Peyer's patch (tissue), 4 donors: ENCODE measurements at regions not wholly inside any gene's neighbourhood (a gene's known extent, or its start where the extent isn't known, plus 50 kb on each side); places are given as distances from the start of the nearest gene placed in this dataset.

Experiments
- DNase-seq, 3 donors: peaks; one replicate each; pipeline ENCODE4 v3.0.0-alpha.2; 2017 to 2019
- H3K27ac ChIP-seq, 4 donors: fragments of 200-600 bp; sonication (generic); one replicate each; pipeline ENCODE4 v1.5.1; 2016 to 2019
- H3K27me3 ChIP-seq, 2 donors: fragments of 200-600 bp; sonication (generic); one replicate each; pipeline ENCODE4 v1.5.1; 2019
- H3K36me3 ChIP-seq, 3 donors: fragments of 200-600 bp; sonication (generic); one replicate each; pipeline ENCODE4 v1.5.1; 2016 to 2019
- H3K4me1 ChIP-seq, 4 donors: fragments of 200-600 bp; sonication (generic); one replicate each; pipeline ENCODE4 v1.5.1; 2016 to 2019
- H3K4me3 ChIP-seq, 4 donors: fragments of 200-600 bp; sonication (generic); 1 replicate in 3 of 4; 2 replicates in 1 of 4; pipeline ENCODE4 v1.5.1; 2016 to 2019; ENCODE audit warnings: mild to moderate bottlenecking in 1 of 4
- H3K9me3 ChIP-seq, 4 donors: fragments of 200-600 bp; sonication (generic); one replicate each; pipeline ENCODE4 v1.5.1; 2016 to 2019; ENCODE audit warnings: mild to moderate bottlenecking in 1 of 4
- CTCF ChIP-seq, 6 experiments: fragments of 450-650 bp in 4 of 6; fragments of 200-600 bp in 2 of 6; sonication (generic) in 1 of 6; IDR thresholded peaks; one replicate each; pipeline ENCODE4 v1.5.1; 2017 to 2019; ENCODE audit warnings: antibody characterized with exemption in 6 of 6, mild to moderate bottlenecking in 3 of 6, moderate library complexity in 1 of 6
- POLR2A ChIP-seq, 2 donors: fragments of 450-650 bp; IDR thresholded peaks; one replicate each; pipeline ENCODE4 v1.5.1; 2017; ENCODE audit warnings: antibody characterized with exemption in 2 of 2, mild to moderate bottlenecking in 2 of 2, moderate library complexity in 2 of 2

DNA sequence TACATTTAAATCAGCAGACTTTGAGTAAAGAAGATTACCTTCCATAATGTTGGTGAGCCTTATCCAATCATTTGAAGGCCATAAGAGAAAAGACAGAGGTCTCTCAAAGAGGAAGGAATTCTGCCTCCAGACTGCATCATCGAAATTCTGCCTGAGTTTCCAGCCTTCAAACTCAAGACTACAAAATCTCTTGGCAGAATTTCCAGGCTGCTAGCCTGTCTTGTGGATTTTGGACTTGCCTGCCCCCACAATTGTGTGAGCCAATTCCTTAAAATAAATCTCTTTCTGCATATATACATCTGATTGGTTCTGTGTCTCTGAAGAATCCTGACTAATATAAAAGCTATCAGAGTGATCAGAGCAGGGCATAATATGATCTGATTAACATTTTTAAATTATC, 216.6 kb upstream of the CPHXL start:
- no peaks in the 10 kb centered on the region for H3K27me3 ChIP-seq
- H3K4me1 ChIP-seq = peaks cover 0 to 4% (median 0%) of the 10 kb centered on the region in 4 donors
- no peak overlapping the region for H3K4me3 ChIP-seq
- no peak for DNase-seq
- no peak overlapping the region for H3K27ac ChIP-seq
- no peaks in the 10 kb centered on the region for H3K36me3 ChIP-seq
- no peaks in the 10 kb centered on the region for H3K9me3 ChIP-seq
- TF ChIP-seq CTCF (IDR thresholded peaks at IDR 0.05) = no peak
- TF ChIP-seq POLR2A (IDR thresholded peaks at IDR 0.05) = no peak

DNA sequence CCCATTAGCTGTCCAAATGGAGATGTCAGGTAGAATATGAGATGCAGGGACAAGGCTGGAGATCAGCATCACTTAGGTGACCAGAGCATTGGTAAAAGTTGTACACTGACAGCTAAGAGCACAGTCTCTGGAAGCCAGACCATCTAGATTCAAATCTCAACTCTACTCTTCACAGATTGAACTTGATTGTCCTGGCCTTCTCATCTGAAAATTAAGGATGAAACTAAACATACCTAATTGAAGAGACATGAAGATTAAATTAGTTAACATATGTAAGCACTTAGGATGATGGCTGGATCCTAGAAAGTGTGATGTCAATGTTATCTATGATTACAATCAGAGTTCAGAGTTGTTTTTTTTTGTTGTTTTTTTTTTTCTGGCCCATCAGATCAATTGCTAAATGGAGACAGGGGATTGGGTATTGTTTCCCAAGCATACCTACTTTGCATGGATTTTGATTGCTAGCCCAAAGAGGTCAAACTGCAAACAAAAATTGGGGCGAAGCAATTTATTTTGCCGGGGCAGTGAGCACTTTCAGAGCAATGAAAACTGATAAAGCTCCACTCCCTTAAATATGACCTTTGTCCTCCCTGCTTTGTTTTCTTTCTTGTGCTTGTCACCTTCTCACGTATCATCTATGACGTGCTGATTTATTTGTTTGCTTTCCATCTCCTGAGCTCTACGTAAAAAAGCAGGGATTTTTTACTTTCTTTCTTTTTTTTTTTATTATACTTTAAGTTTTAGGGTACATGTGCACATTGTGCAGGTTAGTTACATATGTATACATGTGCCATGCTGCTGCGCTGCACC, 217.6 kb upstream of the CPHXL start:
- Histone ChIP-seq H3K9me3 (no peaks in the 10 kb centered on the region), H3K27ac (peak overlapping the region in 2 of 4 donors; percentile 20 to 43), H3K36me3 (no peaks in the 10 kb centered on the region), H3K4me1 (peaks cover 0 to 4% (median 0%) of the 10 kb centered on the region in 4 donors), H3K27me3 (no peaks in the 10 kb centered on the region), H3K4me3 (no peak overlapping the region)
- TF ChIP-seq POLR2A (IDR thresholded peaks at IDR 0.05) (no peak), CTCF (IDR thresholded peaks at IDR 0.05) (no peak)
- no peak for DNase-seq

- TF ChIP-seq CTCF (IDR thresholded peaks at IDR 0.05) (no peak), POLR2A (IDR thresholded peaks at IDR 0.05) (no peak)
- H3K4me3 ChIP-seq = no peak overlapping the region
- H3K4me1 ChIP-seq = peaks cover 0 to 4% (median 0%) of the 10 kb centered on the region in 4 donors
- no peak overlapping the region for H3K27ac ChIP-seq
- no peaks in the 10 kb centered on the region for H3K9me3 ChIP-seq
- no peaks in the 10 kb centered on the region for H3K27me3 ChIP-seq
- no peaks in the 10 kb centered on the region for H3K36me3 ChIP-seq
- no peak for DNase-seq
These were observed 219.7 kb upstream of the CPHXL start for GRCh38 chr16:75945916-75946457.

GRCh38 chr16:75947626-75948239, 221.4 kb upstream of the CPHXL start:
- no peak for TF ChIP-seq CTCF (IDR thresholded peaks at IDR 0.05)
- TF ChIP-seq POLR2A (IDR thresholded peaks at IDR 0.05) = no peak
- Histone ChIP-seq H3K4me3 (no peak overlapping the region), H3K4me1 (peaks cover 0 to 4% (median 0%) of the 10 kb centered on the region in 4 donors), H3K27me3 (no peaks in the 10 kb centered on the region), H3K36me3 (no peaks in the 10 kb centered on the region), H3K27ac (no peak overlapping the region), H3K9me3 (no peaks in the 10 kb centered on the region)
- DNase-seq = no peak

DNA sequence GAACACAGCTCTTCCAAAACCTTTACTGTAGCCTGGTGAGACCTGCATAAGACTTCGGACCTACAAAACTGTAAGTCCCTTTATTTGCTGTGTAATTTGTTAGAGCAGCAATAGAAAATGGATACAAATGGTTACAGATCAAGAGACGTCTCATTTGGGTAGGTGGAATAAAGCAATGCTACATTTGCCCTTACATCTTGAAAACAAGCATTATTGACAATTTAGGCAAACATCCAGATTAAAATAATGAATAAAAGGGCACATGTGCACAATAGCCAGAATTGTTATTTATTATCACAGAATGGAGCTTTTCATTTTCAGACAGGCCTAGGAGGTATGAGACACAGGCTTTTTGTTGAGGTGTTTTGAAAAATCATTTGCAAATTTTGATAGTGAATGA, 222.2 kb upstream of the CPHXL start:
- Histone ChIP-seq H3K4me3 (no peak overlapping the region), H3K27me3 (no peaks in the 10 kb centered on the region), H3K9me3 (no peaks in the 10 kb centered on the region), H3K36me3 (no peaks in the 10 kb centered on the region), H3K27ac (no peak overlapping the region), H3K4me1 (peaks cover 0 to 4% (median 0%) of the 10 kb centered on the region in 4 donors)
- no peak for TF ChIP-seq CTCF (IDR thresholded peaks at IDR 0.05)
- no peak for TF ChIP-seq POLR2A (IDR thresholded peaks at IDR 0.05)
- no peak for DNase-seq
